Mesodermal cell (in vitro differentiated cells): ENCODE measurements at regions not wholly inside any gene's neighbourhood (a gene's known extent, or its start where the extent isn't known, plus 50 kb on each side); places are given as distances from the start of the nearest gene placed in this dataset.

Source experiments
- H3K27ac ChIP-seq: 2 replicates; pipeline ENCODE4 v1.7.0; 2013; ENCODE audit warnings: mild to moderate bottlenecking, low read depth, low read length, moderate library complexity; ENCODE audit not compliant: severe bottlenecking
- H3K36me3 ChIP-seq: 2 replicates; pipeline ENCODE4 v1.7.1; 2013; ENCODE audit warnings: mild to moderate bottlenecking, low read length, moderate library complexity; ENCODE audit not compliant: control insufficient read depth, insufficient read depth
- H3K4me1 ChIP-seq: one replicate; pipeline ENCODE4 v1.7.1; 2013; ENCODE audit warnings: mild to moderate bottlenecking, low read length; ENCODE audit not compliant: insufficient read depth, control insufficient read depth, poor library complexity, severe bottlenecking
- H3K4me3 ChIP-seq: 2 replicates; pipeline ENCODE4 v1.7.0; 2013; ENCODE audit warnings: low read length, control low read depth, mild to moderate bottlenecking; ENCODE audit not compliant: insufficient read depth, poor library complexity, severe bottlenecking; ENCODE audit errors: extremely low read depth
- H3K9me3 ChIP-seq: 2 replicates; pipeline ENCODE4 v1.7.1; 2013; ENCODE audit warnings: mild to moderate bottlenecking, low read length, moderate library complexity; ENCODE audit not compliant: control insufficient read depth
- WGBS, 2 experiments: methylation state at CpG; one replicate each; pipeline ENCODE4 v1.1.5; 2013; ENCODE audit warnings: missing lambda C conversion rate in 2 of 2; ENCODE audit not compliant: insufficient coverage in 2 of 2; 5-methylcytosine and 5-hydroxymethylcytosine counted together

DNA sequence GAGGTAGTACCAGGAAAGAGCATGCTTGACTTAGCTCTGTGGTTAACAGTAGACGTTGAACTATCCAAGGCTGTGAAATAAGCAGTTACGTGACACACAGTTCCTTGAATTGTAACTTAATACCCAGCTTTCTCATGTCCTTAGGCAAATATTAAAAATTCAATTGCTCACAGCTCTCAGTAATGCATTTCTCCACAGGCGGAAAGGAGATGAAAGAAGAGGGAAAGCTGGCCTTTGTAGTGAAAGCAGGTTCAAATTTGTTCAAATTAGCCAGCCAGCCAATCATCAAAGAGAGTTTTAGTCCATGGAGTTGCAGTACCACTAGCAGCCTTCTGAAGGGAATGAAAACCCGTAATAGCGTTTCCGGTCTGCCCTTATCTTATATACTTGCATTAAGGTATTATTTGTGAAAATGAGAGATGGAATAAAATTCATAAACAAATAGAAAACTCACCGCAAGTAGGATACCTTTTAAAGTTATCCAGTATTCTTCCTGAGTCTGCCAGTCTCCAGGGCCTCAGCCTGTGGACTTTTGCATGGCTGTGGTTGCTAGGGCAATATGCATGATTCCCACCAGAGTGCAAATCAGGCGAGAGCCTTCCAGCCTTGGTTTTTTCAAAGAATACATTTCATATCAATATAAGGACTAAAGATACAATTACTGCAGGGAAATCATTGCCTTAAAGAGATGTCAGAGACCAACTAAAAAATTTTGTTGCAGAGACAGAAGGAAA is 795.5 kb downstream of the TNS3 start:
- no peak overlapping the region for H3K27ac ChIP-seq
- peaks cover 5% of the 10 kb centered on the region for H3K9me3 ChIP-seq
- no peaks in the 10 kb centered on the region for H3K36me3 ChIP-seq
- 93% methylated on average over 3 of the region's 8 CpGs; no CpG with 5 or more reads in 1 of the 2 experiments for WGBS, 2 experiments
- H3K4me3 ChIP-seq, result no peak overlapping the region
- H3K4me1 ChIP-seq, result no peaks in the 10 kb centered on the region

DNA sequence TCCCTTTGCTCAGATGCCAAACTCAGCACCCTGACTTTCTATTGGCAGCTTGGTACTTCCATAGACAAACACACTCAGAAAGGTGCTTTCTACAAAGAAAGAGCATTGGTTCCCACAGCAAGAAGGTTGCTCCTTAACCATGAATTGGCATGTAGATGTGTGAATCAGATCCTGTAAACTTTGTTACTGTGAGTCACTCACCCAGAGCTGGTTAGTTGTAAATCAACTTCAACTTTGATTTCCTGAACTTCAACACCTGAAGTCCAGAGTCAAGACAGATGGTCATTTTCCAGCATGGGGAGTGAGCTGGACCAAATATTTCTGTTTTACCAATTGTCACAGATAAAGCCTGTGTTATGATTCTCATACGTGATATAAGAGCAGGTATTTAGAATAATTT is 797.2 kb downstream of the TNS3 start:
- H3K4me3 ChIP-seq, result no peak overlapping the region
- H3K36me3 ChIP-seq, result no peaks in the 10 kb centered on the region
- H3K4me1 ChIP-seq, result no peaks in the 10 kb centered on the region
- H3K27ac ChIP-seq, result no peak overlapping the region
- 100% methylated on average over 1 of the region's 1 CpG; no CpG with 5 or more reads in 1 of the 2 experiments for WGBS, 2 experiments
- H3K9me3 ChIP-seq, result peaks cover 5% of the 10 kb centered on the region

DNA sequence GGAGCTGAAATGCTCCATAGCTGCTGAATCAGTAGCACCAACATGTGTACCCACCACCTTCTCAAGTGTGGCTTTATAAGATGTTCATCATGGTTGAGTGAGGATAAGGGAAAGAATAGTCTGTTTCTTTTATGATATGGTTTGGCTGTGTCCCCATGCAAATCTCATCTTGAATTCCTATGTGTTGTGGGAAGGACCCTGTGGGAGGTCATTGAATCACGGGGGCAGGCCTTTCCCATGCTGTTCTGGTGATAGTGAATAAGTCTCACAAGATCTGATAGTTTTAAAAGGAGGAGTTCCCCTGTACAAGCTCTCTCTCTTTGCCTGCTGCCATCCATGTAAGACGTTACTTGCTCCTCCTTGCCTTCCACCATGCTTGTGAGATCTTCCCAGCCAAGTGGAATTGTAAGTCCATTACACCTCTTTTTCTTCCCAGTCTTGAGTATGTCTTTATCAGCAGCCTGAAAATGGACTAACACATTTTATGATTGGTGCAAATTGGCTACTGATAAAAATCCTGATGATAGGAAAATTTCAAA is 799.9 kb downstream of the TNS3 start:
- 82 to 100% methylated on average over 1 to 2 of the region's 2 CpGs for WGBS, 2 experiments
- H3K4me3 ChIP-seq, result no peak overlapping the region
- peaks cover 5% of the 10 kb centered on the region for H3K9me3 ChIP-seq
- no peaks in the 10 kb centered on the region for H3K36me3 ChIP-seq
- no peaks in the 10 kb centered on the region for H3K4me1 ChIP-seq
- no peak overlapping the region for H3K27ac ChIP-seq

- no peak overlapping the region for H3K27ac ChIP-seq
- H3K36me3 ChIP-seq, result no peaks in the 10 kb centered on the region
- H3K4me3 ChIP-seq, result no peak overlapping the region
- peaks cover 2% of the 10 kb centered on the region for H3K9me3 ChIP-seq
- 0% methylated on average over 1 of the region's 1 CpG; no CpG with 5 or more reads in 1 of the 2 experiments for WGBS, 2 experiments
- no peaks in the 10 kb centered on the region for H3K4me1 ChIP-seq
Observed at GRCh38 chr7:46776790-46777189, 805.1 kb downstream of the TNS3 start.

DNA sequence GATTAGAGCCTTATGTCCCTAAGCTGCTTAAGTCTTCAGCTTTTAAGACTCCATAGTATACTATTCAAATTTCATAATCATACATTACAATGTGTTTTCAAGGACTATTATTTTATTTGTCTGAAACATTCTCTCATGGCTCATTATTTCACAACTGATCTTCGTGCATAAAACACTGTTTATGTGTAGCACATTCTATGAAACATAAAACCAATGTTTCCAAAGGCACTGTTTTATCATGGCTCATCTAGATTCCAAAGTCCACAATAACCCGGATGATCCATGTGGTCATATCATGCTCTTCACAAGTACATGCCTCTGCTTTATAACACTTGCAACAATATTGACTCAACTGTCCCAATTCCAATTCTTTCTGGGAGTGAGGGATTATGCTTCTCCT is 806.1 kb downstream of the TNS3 start:
- Histone ChIP-seq H3K36me3 (no peaks in the 10 kb centered on the region), H3K9me3 (no peaks in the 10 kb centered on the region)
- WGBS, 2 experiments, result 17 to 67% methylated on average over 1 to 2 of the region's 2 CpGs

DNA sequence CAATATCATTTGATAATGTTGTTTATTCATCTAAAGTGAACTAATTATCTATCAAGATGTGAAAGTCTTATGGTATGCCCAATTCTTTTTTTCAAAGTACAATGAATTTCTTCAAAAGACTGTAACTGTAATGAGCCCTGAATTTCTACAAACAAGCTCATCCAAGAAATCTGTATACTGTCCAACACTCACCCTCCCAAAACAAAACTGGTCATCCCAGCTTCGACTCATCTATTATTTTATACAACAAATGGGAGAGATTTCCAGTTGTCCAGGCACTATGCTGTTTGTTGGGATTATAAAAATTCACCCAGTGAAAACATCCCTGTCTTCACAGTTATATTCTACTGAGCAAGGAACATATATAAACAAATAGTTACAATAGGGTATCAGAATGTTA is 806.9 kb downstream of the TNS3 start:
- WGBS, 2 experiments, result no CpG with 5 or more reads among the region's 1 CpG
- Histone ChIP-seq H3K9me3 (no peaks in the 10 kb centered on the region), H3K36me3 (no peaks in the 10 kb centered on the region), H3K27ac (no peak overlapping the region), H3K4me3 (no peak overlapping the region), H3K4me1 (no peaks in the 10 kb centered on the region)

More for the DNA sequence above, 806.1 kb downstream of the TNS3 start:
- no peaks in the 10 kb centered on the region for H3K4me1 ChIP-seq
- no peak overlapping the region for H3K4me3 ChIP-seq
- no peak overlapping the region for H3K27ac ChIP-seq

- Histone ChIP-seq H3K4me3 (no peak overlapping the region), H3K4me1 (no peaks in the 10 kb centered on the region), H3K9me3 (peaks cover 5% of the 10 kb centered on the region), H3K36me3 (no peaks in the 10 kb centered on the region), H3K27ac (no peak overlapping the region)
- WGBS, 2 experiments, result 80% methylated on average over 1 of the region's 1 CpG
Observed at GRCh38 chr7:46774515-46774914, 807.4 kb downstream of the TNS3 start.

DNA sequence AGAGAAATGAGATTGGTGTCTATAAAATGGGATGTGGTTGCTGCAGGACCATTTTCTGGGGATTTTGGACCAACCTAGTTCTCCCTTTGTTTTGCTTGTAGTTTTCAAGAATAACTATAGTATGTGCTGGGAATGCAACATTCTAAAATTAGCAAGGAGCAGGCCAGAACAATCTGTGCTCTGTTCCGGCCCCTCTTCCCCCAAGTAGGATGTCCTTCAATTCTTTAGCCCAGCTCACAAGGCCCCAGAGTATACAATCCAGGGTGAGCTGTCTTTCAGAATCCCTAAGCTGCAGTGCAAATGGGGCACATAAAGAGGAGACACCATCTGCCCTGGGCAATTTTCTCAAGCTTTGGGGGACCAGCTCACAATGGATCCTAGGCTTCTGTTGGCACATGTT is 809.1 kb downstream of the TNS3 start:
- WGBS, 2 experiments, result 100% methylated on average over 1 of the region's 1 CpG

DNA sequence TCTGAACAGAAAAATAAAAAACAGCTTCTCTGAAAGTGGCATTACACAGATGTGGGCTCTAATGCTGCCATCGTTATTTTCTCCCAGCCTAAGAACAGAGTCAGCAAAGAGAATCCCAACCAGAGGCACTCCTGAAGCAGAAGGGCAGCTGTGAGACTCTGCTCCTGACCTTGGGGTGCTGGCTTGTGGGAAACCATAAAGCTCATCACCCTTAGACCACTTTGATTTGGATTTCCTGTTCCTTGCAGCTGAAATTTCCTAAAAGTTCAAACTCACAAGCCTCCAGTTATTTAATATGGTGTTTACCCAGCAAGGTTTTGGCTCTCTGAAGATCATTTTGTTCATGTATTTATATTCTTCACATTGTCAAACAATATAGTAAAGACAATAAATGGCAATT is 814.8 kb downstream of the TNS3 start:
- WGBS, 2 experiments, result 100% methylated on average over 1 of the region's 1 CpG; no CpG with 5 or more reads in 1 of the 2 experiments

More for the DNA sequence above, 809.1 kb downstream of the TNS3 start:
- Histone ChIP-seq H3K9me3 (peaks cover 22% of the 10 kb centered on the region), H3K4me1 (no peaks in the 10 kb centered on the region), H3K27ac (no peak overlapping the region), H3K36me3 (no peaks in the 10 kb centered on the region), H3K4me3 (no peak overlapping the region)

DNA sequence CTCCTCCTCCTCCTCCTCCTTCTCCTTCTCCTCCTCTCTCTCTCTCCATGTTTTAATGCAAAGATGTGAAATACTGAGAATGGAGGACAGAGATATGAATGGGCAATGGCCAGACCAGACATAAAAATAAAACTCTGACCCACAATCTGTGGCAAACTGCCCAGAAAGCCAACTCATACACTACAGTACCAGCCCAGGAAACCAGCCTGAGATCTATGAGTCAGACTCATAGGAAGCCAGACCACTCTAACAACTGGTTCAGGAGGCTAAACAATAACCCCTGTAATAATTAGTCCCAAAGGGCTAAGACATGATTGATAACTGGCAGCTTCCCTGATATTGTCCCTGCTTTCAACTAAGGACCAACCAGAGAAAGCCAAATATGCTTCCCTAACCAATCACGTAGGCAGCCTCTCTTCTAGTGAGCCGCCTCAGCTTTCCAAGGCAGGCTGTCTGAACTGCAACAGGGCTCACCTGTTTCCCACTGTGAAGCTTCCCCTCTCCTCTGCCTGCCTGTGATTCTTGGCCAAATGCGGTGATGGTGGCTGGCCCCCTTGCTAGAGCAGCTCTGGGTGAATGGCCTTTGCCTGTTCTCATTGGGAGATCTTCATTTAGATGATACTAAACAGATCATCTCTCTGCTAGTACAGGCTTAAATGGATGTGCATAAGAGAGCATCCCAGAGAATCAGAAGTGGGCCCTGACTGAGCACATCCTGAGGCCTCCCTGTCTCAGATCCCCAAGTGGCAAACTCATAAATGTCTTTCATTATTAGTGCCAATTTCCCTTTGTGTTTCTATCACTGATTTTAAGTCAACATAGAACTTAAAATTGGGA is 817.6 kb downstream of the TNS3 start:
- WGBS, 2 experiments, result 84 to 90% methylated on average over 2 to 3 of the region's 3 CpGs
- H3K27ac ChIP-seq, result no peak overlapping the region
- H3K36me3 ChIP-seq, result no peaks in the 10 kb centered on the region
- peaks cover 27% of the 10 kb centered on the region for H3K9me3 ChIP-seq
- no peak overlapping the region for H3K4me3 ChIP-seq
- peaks cover 10% of the 10 kb centered on the region for H3K4me1 ChIP-seq

More for the DNA sequence above, 814.8 kb downstream of the TNS3 start:
- Histone ChIP-seq H3K4me1 (peaks cover 10% of the 10 kb centered on the region), H3K4me3 (no peak overlapping the region), H3K36me3 (no peaks in the 10 kb centered on the region), H3K27ac (no peak overlapping the region), H3K9me3 (peaks cover 34% of the 10 kb centered on the region)
